ENCODE measurements at regions not wholly inside any gene's neighbourhood (a gene's known extent, or its start where the extent isn't known, plus 50 kb on each side); places are given as distances from the start of the nearest gene placed in this dataset.

- H3K4me2 ChIP-seq (ENCODE audit: control insufficient read depth, insufficient read depth) = peak overlapping the region; percentile 91
- peaks cover 88% of the 10 kb centered on the region for H3K4me1 ChIP-seq (ENCODE audit: control insufficient read depth, insufficient read depth, low read length)
- H3K9me3 ChIP-seq (replicated peaks; ENCODE audit: control insufficient read depth, insufficient read depth, low read length) = no peaks in the 10 kb centered on the region; the same call in 2 of the 3 replicates
- ChIA-PET RAD21 (ENCODE audit: unreplicated experiment) (interaction anchor here (1.0 to 2.7 kb wide), 6 partner anchors 60 to 196 kb away, joined by 3 to 24 read pairs (median 6); no protein-coding TSS in a partner anchor), SMC1A (ENCODE audit: uncharacterized antibody, unreplicated experiment) (interaction anchor here (0.8 to 2.2 kb wide), 16 partner anchors 17 to 220 kb away, joined by 3 to 19 read pairs (median 4); no protein-coding TSS in a partner anchor), CTCF (interaction anchor here (0.7 to 1.5 kb wide), 5 partner anchors 17 to 220 kb away, joined by 3 to 8 read pairs (median 3); no protein-coding TSS in a partner anchor), POLR2A (interaction anchor here (0.5 to 1.1 kb wide), 5 partner anchors 56 to 121 kb away, joined by 3 to 6 read pairs (median 3); no protein-coding TSS in a partner anchor)
- no peaks in the 10 kb centered on the region for H3K27me3 ChIP-seq (replicated peaks in 1 of 2; ENCODE audit: control insufficient read depth in 2 of 2, insufficient read depth in 2 of 2, low read length in 1 of 2)
- no peaks in the 10 kb centered on the region for H4K20me1 ChIP-seq (ENCODE audit: control insufficient read depth, insufficient read depth)
- H3K27ac ChIP-seq (ENCODE audit: control insufficient read depth, insufficient read depth) = peak overlapping the region; percentile 74
- BruUV-seq (replicated peaks) = no TSS peak
- peak overlapping the region; percentile 60 for H3K9ac ChIP-seq (ENCODE audit: control insufficient read depth, insufficient read depth, low read length)
- intact Hi-C loops (cut with micrococcal nuclease; ENCODE audit: unreplicated experiment) = loop anchor here (1.0 kb wide), 1 partner anchor 221 kb away; no protein-coding TSS in a partner anchor
- peak; percentile 57 for FAIRE-seq
- no peak overlapping the region; the same call in 1 of the 2 replicates for H3K4me3 ChIP-seq
- H2AFZ ChIP-seq (ENCODE audit: control insufficient read depth, low read depth, low read length) = peak overlapping the region; percentile 82
- in situ Hi-C loops (cut with MboI) = loop anchor here (25.0 kb wide), 1 partner anchor 1430 kb away; no protein-coding TSS in a partner anchor
- ATAC-seq = peak; percentile 49
- WGBS (ENCODE audit: insufficient coverage, insufficient replicate concordance, low lambda C conversion rate, missing lambda C conversion rate) = 1% methylated on average over 23 of the region's 24 CpGs
- no peaks in the 10 kb centered on the region for H3K36me3 ChIP-seq (ENCODE audit: control insufficient read depth in 2 of 2, insufficient read depth in 2 of 2, low read length in 1 of 2)
- H3K79me2 ChIP-seq (ENCODE audit: control insufficient read depth, insufficient read depth, low read length) = peaks cover 3% of the 10 kb centered on the region
- no peak for DNase-seq (ENCODE audit: low read depth, low spot score)
- TF ChIP-seq RAD51 (IDR thresholded peaks at IDR 0.05) (0 out of 2 replicates have a peak, but pooled peaks have one; percentile 14), BHLHE40 (IDR thresholded peaks at IDR 0.05; ENCODE audit: borderline replicate concordance in 1 of 2, low read depth in 2 of 2, low read length in 1 of 2) (no peak), MTA3 (IDR thresholded peaks at IDR 0.05; ENCODE audit: borderline replicate concordance, low read length) (no peak), SMARCA5 (IDR thresholded peaks at IDR 0.05) (no peak), ZNF24 (IDR thresholded peaks at IDR 0.05) (no peak), POLR2A (IDR thresholded peaks at IDR 0.05; ENCODE audit: low read depth, low read length) (peak; percentile 63), RAD21 (IDR thresholded peaks at IDR 0.05; ENCODE audit: insufficient read depth, low read depth, low read length) (no peak), ZZZ3 (IDR thresholded peaks at IDR 0.05; ENCODE audit: control insufficient read depth, insufficient read length, low read depth) (no peak), LARP7 (IDR thresholded peaks at IDR 0.05) (no peak), RBBP5 (conservative IDR thresholded peaks at IDR 0.05) (no peak), REST (IDR thresholded peaks at IDR 0.05; ENCODE audit: low read depth, low read length) (no peak), HCFC1 (IDR thresholded peaks at IDR 0.05; ENCODE audit: low read length) (no peak), HDGF (IDR thresholded peaks at IDR 0.05) (no peak), TARDBP (IDR thresholded peaks at IDR 0.05; ENCODE audit: borderline replicate concordance) (no peak), E2F8 (IDR thresholded peaks at IDR 0.05; ENCODE audit: low read depth, partially characterized antibody) (no peak), RFX5 (IDR thresholded peaks at IDR 0.05; ENCODE audit: low read depth, low read length) (no peak), SPI1 (IDR thresholded peaks at IDR 0.05; ENCODE audit: borderline replicate concordance, insufficient read depth, low read depth, low read length) (no peak), ETV6 (conservative IDR thresholded peaks at IDR 0.05 in 1 of 2, IDR thresholded peaks at IDR 0.05 in 1 of 2; ENCODE audit: borderline replicate concordance in 1 of 2, low read depth in 1 of 2) (peak in 1 of 2 experiments; percentile 31; a peak in 1 of 4 replicates)
Observed at GRCh38 chr15:99507504-99508310, 58.1 kb upstream of the MEF2A start.
